AG08395 (cell line): ENCODE measurements at regions not wholly inside any gene's neighbourhood (a gene's known extent, or its start where the extent isn't known, plus 50 kb on each side); places are given as distances from the start of the nearest gene placed in this dataset.
"Not testable (repeated sequence)": the region's sequence is repeated elsewhere in the genome, so short reads cannot be mapped to it uniquely, and the experiment has no call there.

ENCODE experiments used
- DNase-seq: peaks from one replicate; pipeline ENCODE4 v3.0.0; 2012; ENCODE audit warnings: mixed read lengths, low spot score

- no peak for DNase-seq
Measured at GRCh38 chr3:187852842-187853730, 107.8 kb upstream of the BCL6 start.

DNA sequence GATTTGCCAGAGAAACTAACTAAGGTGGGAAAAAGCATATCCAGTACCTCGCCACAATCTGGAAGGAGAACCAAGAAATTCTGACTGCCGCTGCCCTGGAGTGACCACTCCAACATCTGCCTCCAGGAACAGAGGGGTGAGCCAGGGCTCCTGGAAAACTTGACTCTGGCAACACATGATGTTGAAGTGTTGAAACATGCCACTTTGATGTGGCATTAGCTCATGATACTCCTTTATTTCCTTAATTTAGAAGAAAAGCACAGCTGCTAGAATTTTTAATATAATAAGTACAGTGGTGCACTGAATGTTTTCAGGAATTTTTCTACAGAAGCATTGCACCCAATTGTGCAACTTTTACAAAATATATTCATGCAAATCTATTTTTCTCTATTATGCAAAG, 109.9 kb upstream of the BCL6 start:
- DNase-seq: no peak

DNA sequence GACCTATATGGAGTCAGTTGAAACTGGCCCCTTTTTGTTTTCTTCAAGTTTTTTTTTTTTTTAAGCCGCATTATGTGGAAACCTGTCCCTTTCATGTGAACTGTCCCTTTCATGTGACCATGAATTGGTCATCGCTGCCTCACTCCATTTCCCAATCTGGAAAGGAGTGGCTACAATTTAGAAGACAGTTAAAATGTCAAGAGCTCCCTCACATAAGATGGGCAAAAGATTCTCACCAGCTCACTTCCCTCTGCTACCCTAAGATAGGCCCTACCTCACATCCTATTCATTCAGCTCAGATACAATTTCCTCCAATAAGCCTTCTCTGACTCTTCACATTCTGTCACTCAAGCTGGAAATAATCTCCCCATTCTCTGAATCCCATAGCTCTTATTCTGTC, 111.3 kb upstream of the BCL6 start:
- DNase-seq: no peak

DNA sequence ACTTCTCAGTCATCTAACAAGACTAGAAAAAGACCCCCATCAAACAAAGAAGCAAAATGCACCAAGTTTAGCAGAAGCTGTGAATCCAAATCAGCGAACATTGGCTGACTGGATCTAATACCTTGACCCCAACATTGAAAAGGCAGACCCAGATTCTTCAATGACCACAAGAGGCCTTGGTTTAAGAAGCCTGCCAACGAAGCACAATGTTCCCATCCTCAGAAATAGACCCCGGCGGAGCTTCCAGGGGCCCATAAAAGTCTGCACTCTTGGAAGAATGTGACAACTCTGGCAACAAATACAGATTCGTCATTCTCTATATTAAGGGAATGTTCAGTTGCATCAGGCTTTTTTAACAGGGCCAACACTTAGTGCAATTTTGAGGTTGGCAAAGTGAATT, 112.8 kb upstream of the BCL6 start:
- no peak for DNase-seq

GRCh38 chr3:187858711-187859110, 113.4 kb upstream of the BCL6 start:
- DNase-seq: no peak

- not testable (repeated sequence) for DNase-seq
Measured at GRCh38 chr3:187862701-187863277, 117.5 kb upstream of the BCL6 start.

- DNase-seq: no peak
Measured at GRCh38 chr3:187870360-187871203, 125.3 kb upstream of the BCL6 start.

- DNase-seq: no peak
Measured at GRCh38 chr3:187871204-187871591, 125.9 kb upstream of the BCL6 start.

- no peak for DNase-seq
Measured at GRCh38 chr3:187871848-187872247, 126.6 kb upstream of the BCL6 start.

GRCh38 chr3:187873843-187874242, 128.6 kb upstream of the BCL6 start:
- no peak for DNase-seq

DNA sequence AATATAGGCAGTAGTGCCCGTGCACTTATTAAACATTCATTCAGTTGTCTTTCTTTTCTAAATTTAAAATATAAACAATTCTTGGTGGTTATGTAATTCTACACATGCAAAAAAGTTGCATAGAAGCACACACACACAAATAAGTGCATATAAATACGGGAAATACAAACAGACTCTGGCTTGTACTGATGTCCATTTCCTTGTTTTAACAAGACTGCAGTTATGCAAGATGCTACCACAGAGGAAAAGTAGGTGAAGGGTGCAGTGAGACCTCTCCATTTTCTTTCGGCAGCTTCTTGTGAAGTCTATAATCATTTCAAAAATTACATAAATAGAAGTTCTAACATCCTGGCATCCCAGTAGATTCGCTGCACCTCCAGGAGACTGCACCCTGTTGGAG, 130.6 kb upstream of the BCL6 start:
- no peak for DNase-seq

DNA sequence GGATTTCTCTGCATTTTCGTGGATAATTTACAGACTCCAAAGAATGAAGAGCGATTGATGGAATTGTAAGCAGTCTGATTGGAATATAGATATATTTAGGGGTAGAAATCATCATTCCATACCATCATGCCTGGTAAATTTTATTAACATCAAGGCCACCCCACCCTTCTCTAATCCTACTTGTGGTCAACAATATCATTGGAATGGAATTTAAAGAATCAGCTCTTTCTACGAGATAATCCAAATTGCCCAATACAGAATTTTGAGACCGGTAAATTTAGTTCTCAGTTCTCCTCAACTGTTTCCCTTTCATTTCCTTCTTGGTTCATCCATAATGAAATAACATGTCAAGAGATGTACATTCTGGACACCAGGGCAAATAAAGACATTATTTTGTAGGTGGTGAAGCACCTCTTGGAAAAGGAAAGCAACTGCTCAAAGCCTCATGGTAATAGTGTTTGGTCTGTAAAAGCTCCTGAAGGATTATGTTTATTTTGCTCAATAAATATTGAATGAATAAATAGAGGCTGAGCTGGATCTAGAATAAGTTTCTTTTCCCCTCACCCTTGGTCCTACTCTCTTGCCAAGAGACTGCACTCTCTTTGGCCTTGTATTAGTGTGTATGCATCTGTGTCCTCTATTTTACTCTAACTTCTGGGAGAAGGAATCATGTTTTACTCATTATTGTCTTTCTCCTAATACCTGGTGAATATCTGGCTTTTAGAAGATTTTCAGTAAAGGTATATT, 133.7 kb upstream of the BCL6 start:
- peak; percentile 69 for DNase-seq

DNA sequence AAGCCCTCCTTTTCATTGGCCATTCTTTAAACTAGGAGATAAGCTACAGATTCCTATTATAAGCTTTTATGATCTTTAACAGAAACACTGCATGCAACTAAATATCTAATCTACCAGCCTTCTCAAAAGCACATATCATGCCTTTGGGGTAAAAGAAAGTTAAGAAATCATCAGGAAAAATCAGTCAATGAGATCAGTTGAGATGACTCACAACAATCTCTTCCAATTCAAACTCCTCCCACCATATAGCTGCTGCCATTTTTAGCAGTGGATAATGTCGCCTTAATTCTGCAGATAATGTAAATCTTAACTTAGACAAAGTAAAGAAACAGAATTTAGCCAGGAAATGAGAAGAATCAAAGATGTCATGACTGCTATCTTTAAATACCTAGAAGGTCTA, 135.2 kb upstream of the BCL6 start:
- DNase-seq: no peak

GRCh38 chr3:187880851-187881250, 135.6 kb upstream of the BCL6 start:
- DNase-seq: no peak

DNA sequence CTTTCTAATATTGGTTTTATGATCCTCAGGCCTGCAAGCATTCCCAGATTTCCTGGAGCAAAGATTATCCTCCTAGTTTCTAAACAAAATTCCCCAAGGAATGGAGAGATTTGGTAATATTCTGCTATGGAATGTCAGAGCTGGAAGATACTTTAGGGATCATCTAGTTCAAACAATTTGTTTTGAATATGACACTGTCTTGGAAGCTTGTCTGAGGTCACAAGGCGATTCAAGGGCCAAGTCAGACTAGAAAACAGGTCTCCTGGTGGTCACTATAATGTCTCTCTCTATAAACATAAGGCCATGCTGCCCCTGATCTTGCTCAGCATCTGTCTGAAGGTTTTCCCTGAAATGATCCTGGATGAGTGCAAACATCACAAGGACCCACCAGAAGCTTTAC, 143.4 kb upstream of the BCL6 start:
- no peak for DNase-seq

DNA sequence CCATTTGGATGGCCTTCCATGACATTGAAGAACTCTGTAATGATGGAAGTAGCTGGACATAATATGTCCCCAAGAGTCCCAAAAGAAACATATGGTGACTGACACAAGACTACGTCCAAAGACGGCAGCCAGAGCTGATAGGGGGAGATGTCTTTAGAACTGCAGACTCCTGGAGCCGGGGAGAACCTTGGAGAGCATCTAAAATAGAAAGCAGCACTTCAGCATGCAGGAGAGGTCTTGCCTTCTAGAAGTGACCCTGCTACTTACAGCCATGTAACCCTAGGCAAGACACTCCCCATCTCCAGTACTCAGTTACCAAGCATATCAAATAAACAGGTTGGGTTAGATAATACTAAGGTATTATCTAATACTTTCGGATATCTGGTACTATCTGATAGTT, 143.8 kb upstream of the BCL6 start:
- no peak for DNase-seq

DNA sequence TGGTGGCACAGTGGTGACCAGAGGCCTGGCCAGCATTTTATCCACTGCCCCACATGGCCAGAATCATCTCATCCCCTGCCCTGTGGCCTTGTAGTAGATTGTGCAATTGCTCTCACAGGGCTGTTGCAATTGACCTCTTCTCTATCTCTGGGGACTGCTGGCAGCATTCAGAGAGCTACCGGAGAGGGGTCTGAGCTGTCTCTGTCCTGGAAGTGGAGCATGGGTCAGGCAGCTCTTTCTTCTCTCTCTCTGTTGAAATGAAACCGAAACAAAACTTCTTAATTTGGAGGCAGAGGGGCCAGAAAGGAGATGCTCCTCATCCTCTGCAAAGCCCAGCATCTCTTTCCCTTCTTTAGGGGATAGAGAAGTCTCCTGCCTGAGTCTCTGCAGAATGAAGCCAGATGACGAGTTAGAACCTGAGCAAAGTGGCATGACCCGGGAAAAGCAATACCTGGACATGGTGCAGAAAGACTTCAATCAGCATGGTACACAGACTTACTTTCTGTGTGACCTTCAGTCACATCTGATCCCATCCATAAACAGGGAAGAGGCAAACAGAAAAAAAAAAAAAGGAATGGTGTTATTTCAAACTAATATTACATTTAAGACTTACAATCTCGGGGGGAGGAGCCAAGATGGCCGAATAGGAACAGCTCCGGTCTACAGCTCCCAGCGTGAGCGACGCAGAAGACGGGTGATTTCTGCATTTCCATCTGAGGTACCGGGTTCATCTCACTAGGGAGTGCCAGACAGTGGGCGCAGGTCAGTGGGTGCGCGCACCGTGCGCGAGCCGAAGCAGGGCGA, 144.5 kb upstream of the BCL6 start:
- DNase-seq: no peak

DNA sequence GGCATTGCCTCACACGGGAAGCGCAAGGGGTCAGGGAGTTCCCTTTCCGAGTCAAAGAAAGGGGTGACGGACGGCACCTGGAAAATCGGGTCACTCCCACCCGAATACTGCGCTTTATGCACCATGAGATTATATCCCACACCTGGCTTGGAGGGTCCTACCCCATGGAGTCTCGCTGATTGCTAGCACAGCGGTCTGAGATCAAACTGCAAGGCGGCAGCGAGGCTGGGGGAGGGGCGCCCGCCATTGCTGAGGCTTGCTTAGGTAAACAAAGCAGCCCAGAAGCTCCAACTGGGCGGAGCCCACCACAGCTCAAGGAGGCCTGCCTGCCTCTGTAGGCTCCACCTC, 145.1 kb upstream of the BCL6 start:
- DNase-seq: not testable (repeated sequence)

DNA sequence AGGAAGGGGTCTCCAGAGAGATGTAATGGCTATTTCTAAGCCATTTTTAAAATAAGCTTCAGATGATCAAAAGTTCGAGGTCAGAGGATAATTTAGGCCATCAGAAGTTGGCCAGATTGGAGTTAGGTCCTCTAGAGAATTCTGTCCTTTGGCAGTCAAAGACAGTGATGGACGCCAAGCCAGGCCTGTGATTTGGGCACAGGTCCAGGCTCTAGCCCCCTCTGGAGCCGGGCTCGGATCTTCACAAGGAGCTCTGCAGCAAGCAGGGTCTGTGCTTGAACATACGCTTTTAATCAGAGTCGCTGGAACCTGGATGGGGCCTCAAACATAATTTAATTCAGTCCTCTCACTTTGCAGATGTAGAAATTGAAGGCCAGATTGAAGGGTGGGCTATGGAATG, 151.4 kb upstream of the BCL6 start:
- DNase-seq: no peak

GRCh38 chr3:187899246-187899645, 154.0 kb upstream of the BCL6 start:
- no peak for DNase-seq

DNA sequence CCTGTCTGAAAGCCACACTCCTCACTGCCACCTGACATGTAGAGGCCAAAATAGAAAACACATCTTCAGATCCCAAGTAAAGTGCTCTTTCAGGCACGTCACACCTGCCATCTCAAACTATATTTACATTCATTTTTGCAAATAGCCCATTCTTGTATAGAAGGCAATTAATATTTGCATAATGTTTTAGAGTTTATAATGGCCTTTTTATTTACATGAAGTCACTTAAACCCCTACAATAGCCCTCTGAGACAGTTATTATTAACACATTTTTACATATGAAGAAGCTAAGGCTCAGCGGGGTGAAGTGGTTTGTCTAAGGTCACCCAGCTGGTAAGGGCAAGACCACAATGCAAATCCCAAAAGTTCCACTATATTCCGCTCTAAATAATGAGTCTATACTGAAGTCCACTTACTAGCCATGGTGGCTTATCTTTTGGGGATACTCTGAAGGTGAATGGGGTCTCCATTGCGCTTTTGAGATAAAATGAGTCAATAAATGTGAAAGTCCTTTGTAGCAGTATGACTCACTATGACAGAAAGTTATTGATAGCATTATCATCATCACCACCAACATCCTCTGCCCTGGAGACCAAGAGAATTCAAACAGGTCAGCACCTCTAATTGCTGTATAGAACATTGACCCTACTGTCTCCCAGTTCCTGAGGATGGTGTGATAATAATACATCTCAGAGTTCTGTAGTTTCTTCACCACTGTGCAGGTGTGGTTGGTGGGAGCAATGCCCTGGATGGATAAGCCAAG, 155.9 kb upstream of the BCL6 start:
- no peak for DNase-seq
